GM21528 (cell line): ENCODE measurements at regions not wholly inside any gene's neighbourhood (a gene's known extent, or its start where the extent isn't known, plus 50 kb on each side); places are given as distances from the start of the nearest gene placed in this dataset.
A peak's percentile ranks its signal among the peaks of the same experiment; 100 is the strongest.

Experiments
- ATAC-seq: cut with Tn5 transposase; IDR thresholded peaks from one replicate; pipeline ENCODE4 v1.9.1; 2021; ENCODE audit warnings: mild to moderate bottlenecking, moderate library complexity; ENCODE audit not compliant: unreplicated experiment, low FRiP score

DNA sequence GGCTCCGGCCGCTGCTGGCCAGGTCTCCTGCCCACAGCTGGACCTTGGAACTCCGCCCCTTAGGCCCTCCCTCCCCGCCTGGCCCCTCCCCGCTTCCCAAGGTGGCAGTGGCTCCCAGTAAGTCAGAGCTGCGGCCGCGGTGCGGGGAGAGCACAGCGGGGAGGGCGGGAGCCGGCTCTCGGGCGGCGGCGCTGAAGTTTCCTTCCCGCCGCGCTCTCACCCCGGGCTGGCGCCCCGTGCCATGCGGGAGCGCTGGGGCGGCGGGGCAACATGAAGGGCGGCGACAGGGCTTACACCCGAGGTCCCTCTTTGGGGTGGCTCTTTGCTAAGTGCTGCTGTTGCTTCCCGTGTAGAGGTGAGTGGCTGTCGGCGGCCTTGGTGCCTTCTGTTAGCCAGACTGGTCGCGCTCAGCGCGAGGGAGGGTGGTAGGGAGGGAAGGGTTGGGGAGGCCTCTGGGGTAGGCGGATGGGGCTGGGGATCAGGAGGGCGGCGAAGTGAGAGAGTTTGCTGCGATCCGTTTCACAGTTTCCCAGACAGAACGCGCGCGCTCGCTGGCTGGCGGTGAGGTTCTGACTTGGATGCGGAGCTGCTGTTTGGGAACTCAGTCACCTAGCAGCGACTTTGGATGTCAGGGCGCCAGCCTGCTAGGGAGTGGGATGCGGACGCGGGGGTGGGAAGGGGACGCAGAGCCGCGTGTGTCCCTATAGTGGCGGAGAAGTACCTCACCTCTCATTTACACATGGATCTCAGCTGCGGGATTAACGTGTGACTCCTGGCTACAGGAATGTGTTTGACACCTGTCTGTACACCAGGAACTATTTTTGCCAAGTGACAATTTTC lies 145.5 kb upstream of the UMPS start:
- ATAC-seq: no peak

DNA sequence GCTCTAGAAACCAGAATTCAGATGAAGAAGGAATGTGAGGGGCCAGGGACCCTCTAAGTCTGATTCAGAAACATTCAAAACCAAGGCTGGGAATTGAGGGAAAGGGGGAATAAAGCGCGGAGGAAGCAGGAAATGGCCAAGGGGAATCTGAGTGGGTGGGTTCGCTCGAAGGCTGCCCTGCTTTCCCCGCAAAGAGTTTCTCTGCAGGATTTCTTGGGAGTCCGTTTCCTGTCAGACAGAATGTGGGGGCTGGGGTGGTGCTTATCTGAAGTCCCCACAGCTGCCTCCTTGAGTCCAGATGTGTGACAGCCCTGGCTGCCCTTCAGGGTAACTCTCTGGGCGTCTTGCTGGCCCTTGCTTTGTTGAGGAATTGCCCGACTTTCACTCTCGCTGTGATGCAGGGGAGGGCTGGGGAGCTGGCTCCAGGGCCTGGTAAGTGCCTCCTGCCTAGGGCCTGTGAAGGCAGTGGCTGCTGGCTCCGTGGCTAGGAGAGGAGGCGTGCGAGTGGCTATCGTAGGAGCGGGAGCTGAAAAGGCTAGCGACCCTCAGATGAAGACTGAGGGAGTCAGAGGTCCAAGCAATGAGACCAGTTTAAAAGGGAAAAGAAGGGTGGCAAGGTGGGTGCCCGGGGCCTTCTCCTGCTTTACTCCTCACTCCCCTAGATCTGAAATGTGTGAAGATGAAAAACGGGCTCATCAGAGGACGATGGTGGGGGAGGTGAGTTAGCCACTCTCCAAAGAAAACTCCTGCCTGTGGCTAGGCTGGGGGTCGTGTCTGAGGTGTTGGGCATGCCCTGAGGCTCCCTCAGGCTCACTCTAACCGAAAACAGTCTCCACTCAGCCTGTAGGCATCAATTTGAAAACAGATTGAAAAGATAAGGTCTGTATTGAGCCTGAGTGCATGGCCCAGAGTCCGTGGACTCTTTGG lies 143.9 kb upstream of the UMPS start:
- no peak for ATAC-seq

DNA sequence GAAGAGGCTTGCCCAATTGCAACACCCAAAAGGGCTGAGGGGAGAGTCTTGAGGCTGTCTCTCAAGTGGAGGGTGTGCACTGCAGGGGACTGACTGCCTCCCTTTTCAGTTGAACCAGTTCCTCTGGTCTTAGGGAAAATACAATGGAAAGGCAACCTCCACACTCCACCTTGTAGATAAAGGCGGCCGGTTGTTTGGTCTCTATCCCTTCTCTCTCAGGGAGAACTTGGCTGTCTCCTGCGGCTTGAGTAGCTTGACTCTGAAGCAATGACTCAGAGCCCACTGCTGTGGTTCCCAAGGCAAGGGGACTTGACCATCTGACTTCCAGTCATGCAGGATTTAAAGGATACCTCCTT lies 143.2 kb upstream of the UMPS start:
- no peak for ATAC-seq

DNA sequence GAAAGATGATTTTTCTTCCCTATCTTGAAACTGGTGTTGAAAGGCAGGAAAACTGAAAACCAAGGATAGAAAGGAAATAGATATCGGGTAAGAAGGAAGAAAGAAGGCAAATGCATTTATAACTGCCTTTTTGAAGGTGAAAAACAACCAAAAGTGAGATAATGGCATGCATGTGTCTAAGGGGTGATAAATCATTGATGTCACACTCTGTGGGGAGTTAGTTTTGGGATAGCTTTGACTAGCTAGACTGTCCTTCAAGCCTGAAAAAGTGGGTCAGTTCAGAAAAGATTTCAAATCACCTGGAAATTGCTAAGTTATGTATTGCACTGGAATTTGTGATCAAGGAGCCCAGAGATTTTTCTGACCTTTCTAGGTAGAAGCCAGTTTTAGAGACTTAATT lies 142.2 kb upstream of the UMPS start:
- no peak for ATAC-seq

DNA sequence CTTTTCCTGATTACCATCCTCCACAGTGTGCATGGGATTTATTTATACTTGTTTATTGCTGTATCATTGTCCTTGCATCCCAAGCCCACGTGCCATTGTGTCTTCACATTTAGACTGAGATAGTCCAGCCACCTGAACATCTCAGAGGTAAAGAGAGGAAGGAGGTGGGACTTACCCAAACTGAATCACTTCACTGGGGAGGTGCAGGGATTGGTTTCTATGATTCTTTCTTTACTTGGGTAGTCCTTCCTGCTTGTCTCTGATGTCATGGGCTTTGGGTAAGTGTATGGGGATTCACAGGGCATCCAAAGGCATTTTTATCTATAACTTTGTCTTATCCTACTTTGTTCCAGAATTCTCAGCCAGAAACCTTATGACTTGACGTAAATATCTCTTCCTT lies 141.5 kb upstream of the UMPS start:
- ATAC-seq: no peak

DNA sequence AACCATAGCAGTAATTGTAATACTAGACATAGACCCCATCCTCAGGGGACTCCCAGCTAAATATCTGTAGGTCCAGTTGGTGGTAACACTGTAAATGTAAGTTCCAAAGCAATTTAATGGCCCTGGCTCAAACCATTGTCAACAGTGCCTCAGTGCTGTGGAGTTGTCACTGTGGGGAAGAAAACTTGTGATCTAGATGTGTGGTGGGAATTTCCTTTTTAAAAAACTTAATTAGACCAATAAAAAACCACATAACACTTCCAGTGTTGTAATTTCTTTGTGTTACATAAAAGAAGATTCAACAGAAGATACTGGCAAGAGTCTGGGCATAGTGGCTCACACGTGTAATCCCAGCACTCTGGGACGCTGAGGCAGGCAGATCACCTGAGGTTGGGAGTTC lies 138.6 kb upstream of the UMPS start:
- ATAC-seq: no peak

DNA sequence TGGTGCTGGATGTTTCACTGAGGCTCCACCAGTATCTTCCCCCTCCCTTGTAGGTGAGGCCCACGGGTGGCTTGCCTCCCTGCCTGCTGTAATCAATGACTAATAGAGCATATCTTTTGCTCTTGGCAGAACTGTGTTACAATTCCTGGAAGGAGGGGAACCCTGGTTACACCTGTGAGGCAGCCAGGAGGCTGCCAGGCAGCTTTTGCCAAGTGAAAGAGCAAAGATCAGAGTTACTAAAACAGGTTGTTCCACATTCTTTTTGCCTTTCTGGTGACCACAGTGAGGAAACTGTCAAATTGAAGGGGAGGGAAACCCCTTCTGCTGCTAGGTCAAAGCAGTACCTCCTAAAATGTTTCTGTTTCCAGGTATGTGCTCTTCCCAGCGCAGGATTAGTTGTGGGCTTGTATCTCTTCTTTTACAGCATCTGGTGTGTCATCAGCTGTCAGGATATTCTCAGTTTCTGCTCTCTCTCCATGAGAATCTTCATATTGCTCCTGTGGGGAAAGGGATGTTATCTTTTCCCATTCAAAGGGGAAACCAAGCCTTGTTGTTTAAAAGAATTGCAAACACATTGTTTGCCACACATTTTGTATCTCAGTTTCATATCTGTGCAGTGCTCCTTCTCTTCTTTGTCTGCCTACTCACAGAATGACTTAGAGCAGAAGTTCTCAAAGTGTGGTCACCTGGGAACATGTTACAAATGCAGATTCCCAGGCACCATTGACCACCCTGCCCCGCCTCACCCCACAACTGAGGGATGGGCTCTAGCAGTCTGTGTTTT lies 137.4 kb upstream of the UMPS start:
- peak; percentile 58 for ATAC-seq

DNA sequence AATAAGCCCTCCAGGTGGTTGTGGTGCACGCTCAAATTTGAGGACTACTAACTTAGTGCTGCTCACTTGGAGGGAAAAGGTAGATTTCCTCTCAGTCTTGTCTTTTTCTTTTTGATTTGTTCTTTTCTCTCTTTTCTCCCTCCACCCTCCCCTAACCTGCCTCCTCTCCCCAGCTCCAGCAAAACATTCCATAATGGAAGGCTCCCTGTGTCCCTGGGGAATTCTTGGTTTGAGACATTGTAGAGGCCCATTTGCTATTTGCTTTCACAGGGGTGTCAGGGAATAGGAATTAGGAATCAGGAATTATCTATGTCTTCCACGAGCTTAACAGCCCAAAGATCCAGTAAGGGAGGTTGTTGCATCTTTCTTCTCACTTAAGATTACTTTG lies 136.8 kb upstream of the UMPS start:
- ATAC-seq: no peak

DNA sequence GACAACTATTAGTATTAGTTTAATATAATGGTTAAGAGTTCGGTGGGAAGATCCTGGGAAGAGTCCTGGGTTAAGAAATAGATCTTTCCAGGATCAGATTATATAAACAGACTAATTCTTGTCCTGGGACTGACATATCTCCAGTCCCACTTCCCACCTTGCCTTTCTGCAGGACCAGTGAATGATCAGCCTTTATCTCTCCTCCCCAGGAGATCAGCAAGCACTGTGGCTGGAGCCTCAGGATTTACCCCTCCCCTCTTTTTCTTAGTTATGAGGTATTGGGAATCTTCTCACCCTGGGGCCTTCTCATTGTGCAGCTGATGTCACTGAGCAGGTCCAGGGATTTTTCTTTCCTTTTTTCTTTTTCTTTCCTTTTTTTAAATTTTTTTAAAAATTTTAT lies 135.7 kb upstream of the UMPS start:
- no peak for ATAC-seq

DNA sequence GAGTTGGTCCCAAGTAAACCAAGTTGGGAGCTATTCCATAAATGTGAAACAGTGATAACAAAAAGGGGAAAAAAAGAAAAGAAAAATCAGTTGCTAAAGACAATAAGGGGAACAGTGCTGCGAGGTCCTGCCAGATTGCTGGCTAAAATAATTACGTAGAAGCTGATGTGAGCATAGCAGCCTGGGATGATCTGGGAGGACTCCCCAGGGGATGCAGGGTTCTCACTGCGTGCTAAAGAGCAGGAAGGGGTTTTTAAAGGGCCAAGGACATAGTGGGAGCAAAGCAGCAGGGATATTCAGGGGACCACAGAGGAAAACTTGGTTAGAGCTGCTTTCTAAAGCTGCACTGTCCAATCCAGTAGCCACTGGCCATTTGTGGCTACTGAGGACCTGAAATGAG lies 133.0 kb upstream of the UMPS start:
- ATAC-seq: no peak

DNA sequence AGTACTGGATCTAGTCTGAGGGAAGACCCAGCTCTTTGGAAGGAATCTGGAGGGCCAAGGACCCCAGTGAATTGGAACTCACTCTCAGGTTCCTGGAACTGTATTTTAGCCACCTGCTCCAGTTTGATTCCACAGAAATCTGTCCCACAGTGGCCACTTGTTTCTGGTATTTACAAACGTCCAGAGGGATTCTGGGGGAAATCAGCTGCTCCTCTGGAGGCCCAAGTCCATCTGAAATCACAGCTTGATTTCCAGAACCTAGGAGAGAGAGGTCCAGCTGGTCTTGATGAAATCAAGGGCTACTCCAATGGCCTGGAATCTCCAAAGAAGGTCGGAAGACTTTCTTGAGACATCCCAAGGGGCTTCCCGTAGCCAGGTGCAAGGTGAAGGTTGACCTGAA lies 132.3 kb upstream of the UMPS start:
- ATAC-seq: no peak

DNA sequence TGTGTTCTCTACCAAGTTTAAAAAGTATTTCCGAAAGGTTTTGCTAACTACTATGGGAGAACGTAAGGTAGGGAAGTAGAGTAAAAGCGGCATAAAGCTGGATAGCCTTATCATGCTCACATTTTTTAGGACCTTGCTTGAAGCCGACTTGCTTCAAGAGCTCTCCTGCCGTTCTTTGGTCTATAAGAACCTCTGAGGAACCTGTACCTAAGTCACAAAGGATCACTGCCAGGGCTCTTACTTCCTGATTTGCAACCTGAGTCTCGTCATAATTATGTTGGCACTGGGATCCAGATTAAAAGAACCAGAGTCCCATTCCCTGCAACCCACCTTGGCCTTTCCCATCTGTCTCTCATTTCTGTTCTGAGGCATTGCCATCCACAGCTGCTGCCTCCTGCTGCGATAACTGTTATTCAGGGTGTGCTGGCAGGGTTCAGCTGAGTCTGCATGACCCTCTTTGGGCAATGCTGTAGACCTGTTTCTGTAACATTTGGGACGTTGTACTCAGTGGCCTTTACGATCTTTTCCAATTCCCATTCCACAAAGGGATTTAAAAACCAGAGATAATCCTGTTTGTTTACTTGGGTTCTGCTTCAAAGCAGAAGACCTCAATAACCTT lies 131.0 kb upstream of the UMPS start:
- ATAC-seq: no peak

DNA sequence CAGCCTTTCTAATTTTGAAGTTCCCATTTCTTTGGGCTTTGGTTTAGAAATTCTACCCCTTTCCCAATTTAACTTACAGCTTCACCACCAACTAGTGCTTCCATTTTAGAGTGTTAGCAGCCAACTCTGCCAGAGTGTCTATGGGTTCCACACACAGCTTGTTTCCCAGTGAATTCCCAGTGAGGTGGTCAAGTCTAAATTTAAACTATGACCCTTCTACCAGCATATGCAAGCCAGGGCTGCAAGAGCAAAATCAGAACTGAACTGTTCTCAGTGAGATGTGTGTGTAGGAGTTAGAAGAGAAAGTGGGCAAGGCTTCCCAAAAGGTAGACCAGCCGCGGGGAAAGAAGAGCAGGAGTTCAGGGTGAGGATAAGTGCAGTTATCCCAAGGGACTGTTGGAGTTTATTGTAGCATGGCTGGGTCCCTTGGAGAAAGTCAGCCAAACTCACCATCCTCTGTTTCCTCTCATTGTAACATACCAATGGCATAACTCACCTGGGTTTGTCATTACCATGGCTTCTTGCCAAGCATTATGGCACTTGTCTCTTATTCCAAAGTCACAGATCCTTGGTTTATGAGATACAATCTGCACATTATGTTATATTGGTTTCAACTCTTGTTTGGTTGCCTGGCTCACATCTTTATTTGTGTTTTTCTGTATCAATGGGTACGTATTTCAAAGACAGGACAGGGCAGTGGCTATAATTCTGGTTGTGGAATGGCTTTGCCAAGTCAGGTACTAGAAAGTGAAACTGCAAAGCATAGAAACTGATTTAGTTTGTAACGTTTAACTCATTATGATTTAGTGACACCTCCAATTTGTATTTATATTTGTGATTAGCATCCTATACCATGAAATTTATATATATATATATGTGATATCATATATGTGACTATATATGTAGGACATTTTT lies 130.2 kb upstream of the UMPS start:
- ATAC-seq: no peak

DNA sequence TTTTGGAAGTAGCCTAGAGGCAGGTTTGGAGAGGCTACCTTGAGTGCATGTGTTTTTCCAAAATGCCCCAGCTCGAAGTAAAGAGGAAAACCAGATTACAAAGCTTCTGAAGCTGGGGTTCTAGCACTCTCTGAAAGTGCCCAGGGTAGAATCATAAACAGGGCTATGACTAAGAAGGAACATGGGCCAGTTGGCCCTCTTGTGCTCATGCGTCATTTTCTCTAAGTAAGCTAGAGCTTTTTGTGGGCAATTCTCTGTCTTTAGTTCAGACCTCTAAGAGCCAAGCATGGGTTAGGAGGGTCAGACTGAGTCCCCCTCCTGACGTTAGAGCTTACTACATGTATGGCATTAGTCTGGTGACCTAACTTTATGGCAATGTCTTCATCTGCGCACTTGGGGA lies 129.5 kb upstream of the UMPS start:
- ATAC-seq: no peak

DNA sequence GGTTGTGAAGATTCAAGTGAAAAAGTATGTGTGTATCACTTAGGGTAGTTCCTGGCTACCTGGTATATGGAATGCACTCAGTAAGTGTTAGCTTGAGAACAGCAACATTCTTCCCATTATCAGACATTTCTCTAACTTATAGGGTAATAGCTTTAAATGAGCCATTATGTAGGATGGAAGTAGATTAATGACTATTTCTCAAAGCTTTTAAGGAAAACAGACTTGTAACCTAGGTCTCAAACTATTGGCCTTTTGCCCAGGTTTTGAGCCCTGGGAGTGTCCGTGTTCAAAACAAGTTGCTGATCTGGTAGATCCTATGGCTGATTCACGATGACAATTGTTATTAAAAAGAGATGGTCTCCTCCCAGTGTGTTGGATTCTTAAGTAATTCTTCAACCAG lies 129.1 kb upstream of the UMPS start:
- no peak for ATAC-seq

DNA sequence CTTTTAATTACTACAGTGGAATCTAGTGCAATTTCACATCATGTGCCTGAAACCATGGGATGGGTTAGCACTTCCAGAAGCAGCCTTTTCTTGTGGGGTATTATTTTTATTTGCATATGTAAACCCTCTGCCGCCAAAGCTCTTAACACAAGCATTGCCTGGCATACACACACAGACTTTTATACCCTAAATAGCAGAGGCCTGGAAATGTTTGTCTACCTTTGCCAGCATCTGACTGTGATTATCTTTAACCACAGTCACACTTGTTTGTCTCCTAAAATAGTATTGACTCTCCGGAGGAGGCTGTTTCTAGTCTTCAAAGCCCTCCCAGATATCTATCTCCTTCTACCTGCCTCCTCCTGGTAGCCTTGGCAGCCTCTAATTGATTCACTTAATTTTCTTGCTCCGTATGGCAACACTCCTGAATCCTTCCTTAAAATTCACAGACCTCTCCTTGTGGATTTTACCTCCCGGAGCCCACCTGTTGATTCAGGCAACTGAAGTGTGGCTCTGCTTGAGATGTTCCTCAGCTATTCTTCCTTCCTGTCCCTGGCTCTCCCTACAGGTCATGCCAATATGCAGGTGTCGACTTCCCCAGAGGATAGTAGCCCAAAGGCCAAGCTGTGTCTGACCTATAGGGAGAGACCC lies 127.1 kb upstream of the UMPS start:
- no peak for ATAC-seq

DNA sequence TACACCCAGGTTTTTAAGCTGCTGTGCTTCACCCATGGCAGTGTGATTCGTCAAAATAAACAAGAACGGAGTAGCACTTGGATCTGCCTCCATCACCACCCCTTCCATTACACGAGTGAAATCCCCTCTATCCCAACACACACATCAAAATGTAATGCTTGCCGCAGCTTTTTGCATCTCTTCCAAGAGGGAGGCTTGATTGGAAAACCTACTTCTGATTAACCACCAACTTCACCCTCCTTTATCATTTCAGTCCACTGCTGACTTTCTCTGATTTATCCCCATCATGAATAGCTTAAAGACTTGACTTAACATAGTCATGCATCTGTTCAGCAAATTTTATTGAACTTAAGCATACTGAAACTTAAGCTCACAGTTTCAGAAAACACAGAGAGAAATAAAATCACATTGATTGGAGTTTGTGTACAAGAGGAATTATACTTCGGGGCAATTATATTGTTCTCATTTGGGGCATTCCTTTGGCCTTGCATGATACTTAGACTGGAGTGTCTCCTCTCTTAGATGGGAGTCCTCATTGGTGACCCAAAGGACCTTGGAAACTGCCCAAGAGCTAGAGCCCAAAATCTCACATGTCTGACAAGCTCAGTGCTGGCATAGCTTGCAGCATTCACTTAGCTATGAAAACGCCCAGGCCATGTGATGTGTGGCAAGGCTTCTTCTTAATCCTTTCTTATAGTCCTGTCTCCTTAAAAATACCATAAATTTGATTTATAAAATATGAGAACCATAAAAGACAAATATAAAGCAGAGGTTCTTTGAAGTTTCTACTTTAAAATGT lies 124.3 kb upstream of the UMPS start:
- ATAC-seq: no peak

DNA sequence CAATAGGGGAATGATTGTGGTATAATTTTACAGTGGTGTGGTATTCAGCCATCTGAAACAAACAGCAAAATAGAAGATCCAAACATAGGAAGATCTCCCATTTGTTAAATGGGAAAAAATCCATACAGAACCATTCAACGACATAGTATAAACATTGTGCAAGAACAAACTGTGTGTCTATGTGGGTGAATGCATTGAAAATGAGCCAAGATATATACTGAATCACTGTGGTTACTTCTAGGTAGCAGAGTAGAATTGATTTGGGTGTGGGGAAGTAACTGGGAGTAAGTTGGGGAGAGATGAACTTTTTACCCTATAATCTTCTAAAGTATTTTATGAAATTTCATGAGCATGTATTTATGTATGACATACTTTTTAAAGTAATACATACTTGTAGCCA lies 123.1 kb upstream of the UMPS start:
- no peak for ATAC-seq
